PC-3 (cell line): ENCODE measurements at regions not wholly inside any gene's neighbourhood (a gene's known extent, or its start where the extent isn't known, plus 50 kb on each side); places are given as distances from the start of the nearest gene placed in this dataset.
"Not testable (repeated sequence)": the region's sequence is repeated elsewhere in the genome, so short reads cannot be mapped to it uniquely, and the experiment has no call there.

Experiments
- ATAC-seq: fragments of 200-7000 bp; cut with Tn5 transposase; 2 replicates; pipeline ENCODE4 v1.9.1; 2020; ENCODE audit warnings: mild to moderate bottlenecking, moderate library complexity
- BruUV-seq: library from RNA; stranded (reverse); fragments of 400-500 nt; replicated peaks from 2 replicates; lab custom pipeline; 2021; lab: Mats Ljungman, UMichigan
- CTCF ChIA-PET: fragments of 300-600 bp; sonication (Branson Sonifier 250); formaldehyde crosslinking; loops from one replicate; lab custom pipeline; 2022; ENCODE audit warnings: antibody characterized with exemption; lab: Charles Lee
- POLR2A ChIA-PET: fragments of 300-600 bp; sonication (Branson Sonifier 250); formaldehyde crosslinking; loops from one replicate; lab custom pipeline; 2022; ENCODE audit warnings: antibody characterized with exemption; ENCODE audit not compliant: unreplicated experiment; lab: Charles Lee
- DNase-seq: peaks from one replicate; pipeline ENCODE4 v3.0.0-alpha.2; 2015
- H2AFZ ChIP-seq: fragments of 300-600 bp; sonication (generic); 2 replicates; pipeline ENCODE4 v1.6.0; 2016; ENCODE audit warnings: antibody characterized with exemption, low read length
- H3F3A ChIP-seq: fragments of 300-600 bp; sonication (generic); one replicate; pipeline ENCODE4 v1.6.0; 2017; ENCODE audit warnings: antibody characterized with exemption, low read length, control low read depth, mild to moderate bottlenecking; ENCODE audit not compliant: unreplicated experiment
- H3K27ac ChIP-seq: fragments of 300-600 bp; sonication (generic); 2 replicates; pipeline ENCODE4 v1.5.1; 2016; ENCODE audit warnings: mild to moderate bottlenecking, low read length
- H3K27me3 ChIP-seq: fragments of 300-600 bp; sonication (generic); 2 replicates; pipeline ENCODE4 v1.6.1; 2016; ENCODE audit warnings: low read length, mixed read lengths
- H3K36me3 ChIP-seq: fragments of 300-600 bp; sonication (generic); 2 replicates; pipeline ENCODE4 v1.6.1; 2016; ENCODE audit warnings: low read depth, mixed run types, low read length, mixed read lengths
- H3K4me1 ChIP-seq: fragments of 300-600 bp; sonication (generic); 2 replicates; pipeline ENCODE4 v1.5.1; 2016; ENCODE audit warnings: low read length; ENCODE audit not compliant: insufficient read depth
- H3K4me2 ChIP-seq: fragments of 300-600 bp; sonication (generic); 2 replicates; pipeline ENCODE4 v1.6.0; 2016; ENCODE audit warnings: low read length
- H3K4me3 ChIP-seq: fragments of 300-600 bp; sonication (generic); 2 replicates; pipeline ENCODE4 v1.5.1; 2016; ENCODE audit warnings: mild to moderate bottlenecking, low read length, mixed read lengths
- H3K79me2 ChIP-seq: fragments of 300-600 bp; sonication (generic); 2 replicates; pipeline ENCODE4 v1.6.1; 2017; ENCODE audit warnings: low read length, mixed read lengths
- H3K9ac ChIP-seq: fragments of 300-600 bp; sonication (generic); 2 replicates; pipeline ENCODE4 v1.6.0; 2016; ENCODE audit warnings: mild to moderate bottlenecking, low read length
- H3K9me2 ChIP-seq: fragments of 300-600 bp; sonication (generic); replicated peaks from 2 replicates; pipeline ENCODE4 v1.6.1; 2016; ENCODE audit warnings: mixed run types, low read length, mixed read lengths
- H3K9me3 ChIP-seq: fragments of 300-600 bp; sonication (generic); 2 replicates; pipeline ENCODE4 v1.6.1; 2016; ENCODE audit warnings: low read length, mixed read lengths
- H4K20me1 ChIP-seq: fragments of 300-600 bp; sonication (generic); 2 replicates; pipeline ENCODE4 v1.6.1; 2016; ENCODE audit warnings: low read length, mixed read lengths
- intact Hi-C: fragments of 100-400 bp; cut with micrococcal nuclease; formaldehyde crosslinking; loops from 2 replicates; pipeline ENCODE4 v1.9.0; 2023

- BruUV-seq, H2AFZ ChIP-seq, H3K4me3 ChIP-seq, CTCF ChIA-PET, H3K9me2 ChIP-seq, H3K27ac ChIP-seq, H3K4me1 ChIP-seq, H3K27me3 ChIP-seq, H4K20me1 ChIP-seq, H3F3A ChIP-seq, DNase-seq, H3K36me3 ChIP-seq, POLR2A ChIA-PET, intact Hi-C loops, H3K9ac ChIP-seq, H3K79me2 ChIP-seq, H3K9me3 ChIP-seq: not testable (repeated sequence)
- ATAC-seq, result peak; percentile 25; the same call in 1 of the 2 replicates
- peak overlapping the region; percentile 49; the same call in 1 of the 2 replicates for H3K4me2 ChIP-seq
Measured at GRCh38 chr19:14293101-14293815, 87.3 kb upstream of the ADGRL1 start.

- POLR2A ChIA-PET, H3K9ac ChIP-seq, H3K4me3 ChIP-seq, intact Hi-C loops, H4K20me1 ChIP-seq, H3K4me1 ChIP-seq, BruUV-seq, H3K27ac ChIP-seq, H2AFZ ChIP-seq, CTCF ChIA-PET, H3F3A ChIP-seq, H3K9me3 ChIP-seq, H3K27me3 ChIP-seq, DNase-seq, ATAC-seq, H3K4me2 ChIP-seq, H3K79me2 ChIP-seq, H3K36me3 ChIP-seq, H3K9me2 ChIP-seq: not testable (repeated sequence)
Measured at GRCh38 chr19:14289810-14290209, 83.8 kb upstream of the ADGRL1 start.

- H3F3A ChIP-seq, H3K4me1 ChIP-seq, H3K27me3 ChIP-seq, H3K9ac ChIP-seq, H3K79me2 ChIP-seq, ATAC-seq, intact Hi-C loops, H2AFZ ChIP-seq, POLR2A ChIA-PET, H3K36me3 ChIP-seq, H3K4me2 ChIP-seq, DNase-seq, H3K4me3 ChIP-seq, H3K9me2 ChIP-seq, BruUV-seq, H4K20me1 ChIP-seq, CTCF ChIA-PET, H3K9me3 ChIP-seq, H3K27ac ChIP-seq: not testable (repeated sequence)
Measured at GRCh38 chr19:14287837-14288236, 81.9 kb upstream of the ADGRL1 start.

GRCh38 chr19:14286594-14286993 is 80.6 kb upstream of the ADGRL1 start:
- DNase-seq, H3K4me1 ChIP-seq, BruUV-seq, H3K79me2 ChIP-seq, H3K4me3 ChIP-seq, H3K9ac ChIP-seq, H3K9me2 ChIP-seq, H3K36me3 ChIP-seq, intact Hi-C loops, H3K9me3 ChIP-seq, H3F3A ChIP-seq, H2AFZ ChIP-seq, H4K20me1 ChIP-seq, ATAC-seq, H3K27ac ChIP-seq, H3K4me2 ChIP-seq, CTCF ChIA-PET, H3K27me3 ChIP-seq, POLR2A ChIA-PET: not testable (repeated sequence)

GRCh38 chr19:14285726-14286125 is 79.8 kb upstream of the ADGRL1 start:
- H3K9ac ChIP-seq, H4K20me1 ChIP-seq, POLR2A ChIA-PET, BruUV-seq, intact Hi-C loops, H3K36me3 ChIP-seq, DNase-seq, H3K9me2 ChIP-seq, H2AFZ ChIP-seq, H3K79me2 ChIP-seq, ATAC-seq, H3K9me3 ChIP-seq, H3K27me3 ChIP-seq, H3K27ac ChIP-seq, CTCF ChIA-PET, H3K4me3 ChIP-seq, H3K4me2 ChIP-seq, H3K4me1 ChIP-seq, H3F3A ChIP-seq: not testable (repeated sequence)

GRCh38 chr19:14283813-14284520 is 78.0 kb upstream of the ADGRL1 start:
- H3K4me2 ChIP-seq, result peak overlapping the region; percentile 28; the same call in 1 of the 2 replicates
- H3K9me2 ChIP-seq, H4K20me1 ChIP-seq, H3K79me2 ChIP-seq, H3F3A ChIP-seq, H3K9ac ChIP-seq, H3K4me3 ChIP-seq, H3K27ac ChIP-seq, H3K27me3 ChIP-seq, CTCF ChIA-PET, POLR2A ChIA-PET, intact Hi-C loops, H3K4me1 ChIP-seq, H3K36me3 ChIP-seq, BruUV-seq, H3K9me3 ChIP-seq, H2AFZ ChIP-seq: not testable (repeated sequence)
- DNase-seq (peak; percentile 20), ATAC-seq (peak; percentile 56)
